Activated CD8-positive, alpha-beta T cell treated with anti-CD3 and anti-CD28 coated beads for 36 hours (primary cell): ENCODE measurements at regions not wholly inside any gene's neighbourhood (a gene's known extent, or its start where the extent isn't known, plus 50 kb on each side); places are given as distances from the start of the nearest gene placed in this dataset.
"Not testable (repeated sequence)": the region's sequence is repeated elsewhere in the genome, so short reads cannot be mapped to it uniquely, and the experiment has no call there.

Experiments used
- ATAC-seq: fragments of 200-7000 bp; cut with Tn5 transposase; one replicate; pipeline ENCODE4 v1.10.0; 2021; ENCODE audit warnings: mild to moderate bottlenecking, moderate library complexity
- CTCF ChIA-PET: fragments of 350-600 bp; sonication (Branson Sonifier 250); formaldehyde crosslinking; loops from one replicate; lab custom pipeline; 2021; ENCODE audit warnings: antibody characterized with exemption; lab: Charles Lee
- POLR2A ChIA-PET: fragments of 350-600 bp; sonication (Branson Sonifier 250); formaldehyde crosslinking; loops from one replicate; lab custom pipeline; 2021; ENCODE audit warnings: antibody characterized with exemption; lab: Charles Lee
- DNase-seq: peaks from one replicate; pipeline ENCODE4 v3.0.0-alpha.2; 2020
- H3K27ac Mint-ChIP-seq: one replicate; pipeline ENCODE4 v1.8.0; 2021; ENCODE audit warnings: mild to moderate bottlenecking, mixed read lengths
- H3K27me3 Mint-ChIP-seq: one replicate; pipeline ENCODE4 v1.8.0; 2021; ENCODE audit warnings: mixed read lengths
- H3K36me3 Mint-ChIP-seq: one replicate; pipeline ENCODE4 v1.8.0; 2021; ENCODE audit warnings: low read depth, mixed read lengths
- H3K4me1 Mint-ChIP-seq: one replicate; pipeline ENCODE4 v1.8.0; 2021; ENCODE audit warnings: low read depth, mixed read lengths
- H3K4me3 Mint-ChIP-seq: one replicate; pipeline ENCODE4 v1.8.0; 2021; ENCODE audit warnings: mild to moderate bottlenecking, moderate library complexity, mixed read lengths
- H3K9me3 Mint-ChIP-seq: one replicate; pipeline ENCODE4 v1.8.0; 2021; ENCODE audit warnings: mixed read lengths
- CTCF ChIP-seq: fragments of 200-600 bp; IDR thresholded peaks from one replicate; pipeline ENCODE4 v1.8.0; 2022; ENCODE audit warnings: antibody characterized with exemption, mild to moderate bottlenecking
- intact Hi-C: fragments of 100-400 bp; cut with micrococcal nuclease; formaldehyde crosslinking; loops from one replicate; pipeline ENCODE4 v1.10.0; 2022

- Mint-ChIP-seq H3K9me3 (peaks cover 2% of the 10 kb centered on the region), H3K27me3 (peaks cover 10% of the 10 kb centered on the region), H3K4me3 (no peak overlapping the region), H3K27ac (no peak overlapping the region), H3K36me3 (no peaks in the 10 kb centered on the region), H3K4me1 (no peaks in the 10 kb centered on the region)
- ChIA-PET POLR2A (no interaction called here), CTCF (interaction anchor here (0.8 to 1.0 kb wide), 2 partner anchors 23 to 24 kb away, joined by 3 read pairs; no protein-coding TSS in a partner anchor)
- no peak for TF ChIP-seq CTCF
- ATAC-seq = no peak
- DNase-seq = no peak
- intact Hi-C loops = no loop called here
Measured at GRCh38 chr22:35177811-35178210, 79.5 kb upstream of the HMGXB4 start.

- Mint-ChIP-seq H3K4me3 (no peak overlapping the region), H3K27ac (no peak overlapping the region), H3K27me3 (peaks cover 10% of the 10 kb centered on the region), H3K9me3 (peaks cover 2% of the 10 kb centered on the region), H3K36me3 (no peaks in the 10 kb centered on the region), H3K4me1 (no peaks in the 10 kb centered on the region)
- no peak for DNase-seq
- no peak for ATAC-seq
- TF ChIP-seq CTCF = no peak
- CTCF ChIA-PET = interaction anchor here (0.8 kb wide), 1 partner anchor 24 kb away, joined by 3 read pairs; no protein-coding TSS in a partner anchor
- intact Hi-C loops = no loop called here
- POLR2A ChIA-PET = no interaction called here
Measured at GRCh38 chr22:35178446-35178845, 78.8 kb upstream of the HMGXB4 start.

GRCh38 chr22:35183917-35184316 is 73.4 kb upstream of the HMGXB4 start:
- ATAC-seq = no peak

GRCh38 chr22:35186492-35186891 is 70.8 kb upstream of the HMGXB4 start:
- POLR2A ChIA-PET = no interaction called here
- intact Hi-C loops = no loop called here
- ATAC-seq = no peak
- no peaks in the 10 kb centered on the region for H3K27me3 Mint-ChIP-seq
- peaks cover 4% of the 10 kb centered on the region for H3K36me3 Mint-ChIP-seq
- H3K4me3 Mint-ChIP-seq = no peak overlapping the region
- H3K27ac Mint-ChIP-seq = no peak overlapping the region
- TF ChIP-seq CTCF = no peak
- H3K4me1 Mint-ChIP-seq = no peaks in the 10 kb centered on the region
- CTCF ChIA-PET = interaction anchor here (1.3 kb wide), 1 partner anchor 45 kb away, joined by 3 read pairs; no protein-coding TSS in a partner anchor
- H3K9me3 Mint-ChIP-seq = peaks cover 17% of the 10 kb centered on the region
- no peak for DNase-seq

More at GRCh38 chr22:35183917-35184316, 73.4 kb upstream of the HMGXB4 start:
- POLR2A ChIA-PET = no interaction called here
- Mint-ChIP-seq H3K9me3 (peaks cover 6% of the 10 kb centered on the region), H3K27me3 (peaks cover 4% of the 10 kb centered on the region), H3K36me3 (no peaks in the 10 kb centered on the region), H3K27ac (no peak overlapping the region), H3K4me3 (no peak overlapping the region), H3K4me1 (no peaks in the 10 kb centered on the region)
- no peak for TF ChIP-seq CTCF
- CTCF ChIA-PET = no interaction called here
- intact Hi-C loops = no loop called here
- DNase-seq = no peak

- H3K4me3 Mint-ChIP-seq, H3K27ac Mint-ChIP-seq, POLR2A ChIA-PET, DNase-seq, H3K27me3 Mint-ChIP-seq, ATAC-seq, H3K4me1 Mint-ChIP-seq, intact Hi-C loops, H3K36me3 Mint-ChIP-seq: not testable (repeated sequence)
- CTCF ChIA-PET = interaction anchor here (1.5 kb wide), 1 partner anchor 43 kb away, joined by 6 read pairs; no protein-coding TSS in a partner anchor
- H3K9me3 Mint-ChIP-seq = peaks cover 17% of the 10 kb centered on the region
Measured at GRCh38 chr22:35188930-35189329, 68.4 kb upstream of the HMGXB4 start.
